Erythroblast (primary cell): ENCODE measurements at regions not wholly inside any gene's neighbourhood (a gene's known extent, or its start where the extent isn't known, plus 50 kb on each side); places are given as distances from the start of the nearest gene placed in this dataset.

Source experiments
- GATA1 ChIP-seq: IDR thresholded peaks from 2 replicates; pipeline ENCODE4 v1.6.1; 2011; ENCODE audit warnings: low read depth, mild to moderate bottlenecking, control low read depth, low read length, moderate library complexity
- POLR2A ChIP-seq: IDR thresholded peaks from 2 replicates; pipeline ENCODE4 v1.6.1; 2011; ENCODE audit warnings: mild to moderate bottlenecking, low read length

DNA sequence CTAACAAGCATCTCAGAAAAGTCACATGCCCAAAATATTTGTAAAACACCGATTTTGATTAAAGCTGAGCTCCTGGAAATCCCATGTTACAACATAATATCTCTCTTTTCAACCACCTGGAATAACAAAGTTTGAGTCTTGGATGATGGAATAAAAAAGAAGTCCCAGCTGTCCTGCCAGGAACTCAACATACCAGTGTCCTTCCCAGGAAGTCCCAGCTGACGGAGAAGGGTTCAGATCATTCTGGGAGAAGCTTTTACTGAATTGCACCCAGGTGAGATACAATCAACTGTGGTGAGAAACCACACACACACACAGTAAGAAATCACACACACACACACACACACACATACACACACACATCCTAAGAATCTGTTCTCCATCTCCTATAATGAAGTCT, 413.1 kb upstream of the PKDCC start:
- TF ChIP-seq POLR2A (no peak), GATA1 (no peak)
